ENCODE measurements at regions not wholly inside any gene's neighbourhood (a gene's known extent, or its start where the extent isn't known, plus 50 kb on each side); places are given as distances from the start of the nearest gene placed in this dataset.

DNA sequence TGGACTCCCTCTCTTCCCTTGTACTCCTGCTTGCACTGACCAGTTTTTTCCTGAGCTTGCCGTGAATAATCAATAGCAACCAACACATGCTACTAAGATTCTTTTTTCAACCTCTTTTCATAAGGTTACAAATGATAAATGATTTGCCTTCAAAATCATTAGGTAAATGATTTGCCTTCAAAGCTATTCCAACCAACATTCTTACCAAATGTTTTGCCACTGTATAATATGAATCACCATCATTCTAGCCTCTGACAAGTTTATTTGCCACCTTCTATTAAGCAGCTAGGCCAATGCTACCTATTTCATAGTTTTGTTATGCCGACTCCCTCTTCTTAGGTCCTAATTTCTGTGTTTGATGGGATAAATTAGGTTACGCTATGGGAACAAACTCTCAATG is 385.1 kb downstream of the DTWD2 start:
- TF ChIP-seq, protein P1, sequence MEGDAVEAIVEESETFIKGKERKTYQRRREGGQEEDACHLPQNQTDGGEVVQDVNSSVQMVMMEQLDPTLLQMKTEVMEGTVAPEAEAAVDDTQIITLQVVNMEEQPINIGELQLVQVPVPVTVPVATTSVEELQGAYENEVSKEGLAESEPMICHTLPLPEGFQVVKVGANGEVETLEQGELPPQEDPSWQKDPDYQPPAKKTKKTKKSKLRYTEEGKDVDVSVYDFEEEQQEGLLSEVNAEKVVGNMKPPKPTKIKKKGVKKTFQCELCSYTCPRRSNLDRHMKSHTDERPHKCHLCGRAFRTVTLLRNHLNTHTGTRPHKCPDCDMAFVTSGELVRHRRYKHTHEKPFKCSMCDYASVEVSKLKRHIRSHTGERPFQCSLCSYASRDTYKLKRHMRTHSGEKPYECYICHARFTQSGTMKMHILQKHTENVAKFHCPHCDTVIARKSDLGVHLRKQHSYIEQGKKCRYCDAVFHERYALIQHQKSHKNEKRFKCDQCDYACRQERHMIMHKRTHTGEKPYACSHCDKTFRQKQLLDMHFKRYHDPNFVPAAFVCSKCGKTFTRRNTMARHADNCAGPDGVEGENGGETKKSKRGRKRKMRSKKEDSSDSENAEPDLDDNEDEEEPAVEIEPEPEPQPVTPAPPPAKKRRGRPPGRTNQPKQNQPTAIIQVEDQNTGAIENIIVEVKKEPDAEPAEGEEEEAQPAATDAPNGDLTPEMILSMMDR (IDR thresholded peaks at IDR 0.05; ENCODE audit: unreplicated experiment), result no peak
- Mint-ChIP-seq H3K4me1 (ENCODE audit: insufficient read depth, unreplicated experiment) (no peaks in the 10 kb centered on the region), H3K27me3 (ENCODE audit: insufficient read depth, unreplicated experiment) (no peaks in the 10 kb centered on the region), H3K27ac (ENCODE audit: low read depth, unreplicated experiment) (no peak overlapping the region), H3K4me3 (ENCODE audit: unreplicated experiment) (no peak overlapping the region), H3K9me3 (ENCODE audit: unreplicated experiment) (no peaks in the 10 kb centered on the region), H3K36me3 (ENCODE audit: insufficient read depth, unreplicated experiment) (no peaks in the 10 kb centered on the region)
- BruUV-seq (replicated peaks), result no TSS peak
- intact Hi-C loops (cut with micrococcal nuclease), result no loop called here
- ChIA-PET POLR2A (no interaction called here), CTCF (interaction anchor here (0.6 to 0.8 kb wide), 3 partner anchors 106 to 1013 kb away, joined by 3 read pairs; no protein-coding TSS in a partner anchor)
- no peak for DNase-seq (ENCODE audit: unreplicated experiment)

DNA sequence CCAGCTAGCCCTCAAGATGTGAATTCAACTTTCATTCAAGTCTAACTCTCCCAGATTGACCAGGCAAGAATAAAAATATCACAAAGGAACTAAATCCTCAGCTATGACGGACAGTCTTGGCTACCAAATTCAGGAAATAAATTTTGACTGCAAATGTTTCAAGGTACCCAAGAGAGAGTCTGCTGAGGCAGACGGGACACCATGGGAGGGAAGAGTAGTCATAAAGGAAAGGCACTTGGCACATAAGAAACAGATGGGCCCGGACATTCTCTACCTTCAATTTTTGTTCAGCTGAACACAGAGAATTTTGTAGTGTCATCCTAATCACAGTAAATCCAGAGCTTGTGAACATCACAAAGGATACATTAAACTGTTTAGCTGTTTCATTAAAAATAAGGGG is 390.0 kb downstream of the DTWD2 start:
- no peaks in the 10 kb centered on the region for H3K27me3 Mint-ChIP-seq (ENCODE audit: insufficient read depth, unreplicated experiment)
- POLR2A ChIA-PET, result no interaction called here

DNA sequence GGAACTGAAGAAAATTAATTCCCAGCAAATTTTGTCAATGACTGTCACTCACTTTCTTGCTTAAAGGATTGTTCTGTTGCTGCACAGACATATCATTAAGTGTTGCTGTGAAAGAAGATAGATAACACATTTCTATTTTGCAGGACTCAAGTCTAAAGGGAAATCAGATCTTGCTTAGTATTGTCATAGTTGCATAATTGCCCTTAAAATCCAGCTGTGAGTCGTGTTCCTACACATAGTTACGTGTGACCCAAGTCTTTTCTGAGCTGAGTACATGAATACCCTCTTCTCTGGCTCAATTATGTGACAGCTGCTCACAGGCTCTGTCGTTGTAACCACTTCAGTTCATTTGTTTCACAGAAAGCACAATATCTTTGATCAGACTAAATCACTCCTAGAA is 390.8 kb downstream of the DTWD2 start:
- TF ChIP-seq, protein P1 (IDR thresholded peaks at IDR 0.05; ENCODE audit: unreplicated experiment), result no peak

More for the DNA sequence above, 390.0 kb downstream of the DTWD2 start:
- TF ChIP-seq, protein P1 (IDR thresholded peaks at IDR 0.05; ENCODE audit: unreplicated experiment), result no peak
- no peaks in the 10 kb centered on the region for H3K4me1 Mint-ChIP-seq (ENCODE audit: insufficient read depth, unreplicated experiment)
- no TSS peak for BruUV-seq (replicated peaks)
- no peak overlapping the region for H3K27ac Mint-ChIP-seq (ENCODE audit: low read depth, unreplicated experiment)
- CTCF ChIA-PET, result interaction anchor here (1.3 kb wide), 1 partner anchor 13 kb away, joined by 6 read pairs; no protein-coding TSS in a partner anchor
- no peaks in the 10 kb centered on the region for H3K36me3 Mint-ChIP-seq (ENCODE audit: insufficient read depth, unreplicated experiment)
- H3K4me3 Mint-ChIP-seq (ENCODE audit: unreplicated experiment), result no peak overlapping the region
- DNase-seq (ENCODE audit: unreplicated experiment), result no peak
- H3K9me3 Mint-ChIP-seq (ENCODE audit: unreplicated experiment), result no peaks in the 10 kb centered on the region
- intact Hi-C loops (cut with micrococcal nuclease), result no loop called here

DNA sequence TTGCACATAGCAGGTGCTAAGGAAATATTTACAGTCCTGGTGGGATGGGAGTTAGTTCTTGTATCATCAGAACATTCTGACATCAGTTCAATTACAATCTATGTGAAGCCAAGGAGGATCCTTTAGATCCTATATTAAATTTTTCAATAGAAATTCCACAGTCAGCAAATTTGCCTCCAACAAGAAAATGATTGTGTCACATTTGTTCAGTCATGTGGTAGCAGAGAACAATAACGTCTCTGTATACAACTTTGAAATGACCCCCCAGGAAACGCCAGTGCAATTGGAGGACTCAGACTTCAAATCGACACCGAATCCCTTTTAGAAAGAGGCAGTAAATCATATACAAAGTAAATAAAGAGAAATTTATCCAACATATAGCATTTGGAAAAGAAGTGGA is 392.1 kb downstream of the DTWD2 start:
- TF ChIP-seq, protein P1 (IDR thresholded peaks at IDR 0.05; ENCODE audit: unreplicated experiment), result no peak
- Mint-ChIP-seq H3K36me3 (ENCODE audit: insufficient read depth, unreplicated experiment) (no peaks in the 10 kb centered on the region), H3K9me3 (ENCODE audit: unreplicated experiment) (no peaks in the 10 kb centered on the region), H3K27me3 (ENCODE audit: insufficient read depth, unreplicated experiment) (no peaks in the 10 kb centered on the region), H3K4me3 (ENCODE audit: unreplicated experiment) (no peak overlapping the region), H3K27ac (ENCODE audit: low read depth, unreplicated experiment) (no peak overlapping the region), H3K4me1 (ENCODE audit: insufficient read depth, unreplicated experiment) (no peaks in the 10 kb centered on the region)
- BruUV-seq (replicated peaks), result no TSS peak
- CTCF ChIA-PET, result no interaction called here
- POLR2A ChIA-PET, result no interaction called here
- DNase-seq (ENCODE audit: unreplicated experiment), result no peak
- intact Hi-C loops (cut with micrococcal nuclease), result no loop called here

More for the DNA sequence above, 390.8 kb downstream of the DTWD2 start:
- H3K4me3 Mint-ChIP-seq (ENCODE audit: unreplicated experiment), result no peak overlapping the region
- no peak for DNase-seq (ENCODE audit: unreplicated experiment)
- CTCF ChIA-PET, result interaction anchor here (0.8 kb wide), 1 partner anchor 525 kb away, joined by 4 read pairs; no protein-coding TSS in a partner anchor
- H3K27me3 Mint-ChIP-seq (ENCODE audit: insufficient read depth, unreplicated experiment), result no peaks in the 10 kb centered on the region
- no peaks in the 10 kb centered on the region for H3K9me3 Mint-ChIP-seq (ENCODE audit: unreplicated experiment)
- H3K27ac Mint-ChIP-seq (ENCODE audit: low read depth, unreplicated experiment), result no peak overlapping the region
- BruUV-seq (replicated peaks), result no TSS peak
- intact Hi-C loops (cut with micrococcal nuclease), result no loop called here
- POLR2A ChIA-PET, result no interaction called here
- no peaks in the 10 kb centered on the region for H3K4me1 Mint-ChIP-seq (ENCODE audit: insufficient read depth, unreplicated experiment)
- H3K36me3 Mint-ChIP-seq (ENCODE audit: insufficient read depth, unreplicated experiment), result no peaks in the 10 kb centered on the region
